Liver (tissue), 9 donors: ENCODE measurements at regions not wholly inside any gene's neighbourhood (a gene's known extent, or its start where the extent isn't known, plus 50 kb on each side); places are given as distances from the start of the nearest gene placed in this dataset. TPM values are rescaled to one million over a fixed set of nuclear protein-coding genes. Genes with fewer than 3 reads are reported as not detected.

Source experiments
- DNase-seq: peaks from one replicate; pipeline ENCODE4 v3.0.0-alpha.2; 2017; ENCODE audit warnings: low spot score
- H3K27ac ChIP-seq, 2 donors: one replicate each; pipeline ENCODE4 v1.7.0; 2013; ENCODE audit warnings: inconsistent platforms in 2 of 2, low read length in 2 of 2, control low read depth in 1 of 2, low read depth in 1 of 2, mild to moderate bottlenecking in 1 of 2
- H3K27me3 ChIP-seq, 4 donors: one replicate each; pipeline versions ENCODE4 v1.6.1 to v1.7.0; 2013; ENCODE audit warnings: low read length in 3 of 4, inconsistent platforms in 1 of 4, mild to moderate bottlenecking in 1 of 4, moderate library complexity in 1 of 4; ENCODE audit not compliant: control insufficient read depth in 4 of 4, insufficient read depth in 4 of 4
- H3K36me3 ChIP-seq, 4 donors: one replicate each; pipeline versions ENCODE4 v1.6.1 to v1.7.0; 2013; ENCODE audit warnings: low read length in 3 of 4, mild to moderate bottlenecking in 3 of 4, low read depth in 1 of 4, moderate library complexity in 1 of 4; ENCODE audit not compliant: control insufficient read depth in 4 of 4, insufficient read depth in 3 of 4
- H3K4me1 ChIP-seq, 4 donors: one replicate each; pipeline versions ENCODE4 v1.6.1 to v1.7.0; 2013; ENCODE audit warnings: low read length in 3 of 4, mild to moderate bottlenecking in 3 of 4, moderate library complexity in 1 of 4; ENCODE audit not compliant: control insufficient read depth in 4 of 4, insufficient read depth in 4 of 4
- H3K4me3 ChIP-seq, 3 donors: one replicate each; pipeline versions ENCODE4 v1.6.1 to v1.7.0; 2013; ENCODE audit warnings: low read length in 3 of 3, control low read depth in 1 of 3, low read depth in 1 of 3, mild to moderate bottlenecking in 1 of 3
- H3K9ac ChIP-seq, 2 donors: one replicate each; pipeline ENCODE4 v1.7.0; 2013; ENCODE audit warnings: low read length in 2 of 2, mild to moderate bottlenecking in 2 of 2, moderate library complexity in 2 of 2, control low read depth in 1 of 2, low read depth in 1 of 2
- H3K9me3 ChIP-seq, 4 donors: one replicate each; pipeline versions ENCODE4 v1.6.1 to v1.7.0; 2013; ENCODE audit warnings: low read length in 3 of 4; ENCODE audit not compliant: control insufficient read depth in 4 of 4
- FOXA2 ChIP-seq: IDR thresholded peaks from 2 replicates; pipeline ENCODE4 v1.6.1; 2016; ENCODE audit warnings: antibody characterized with exemption
- HNF4A ChIP-seq, 2 donors: conservative IDR thresholded peaks; 2 replicates each; pipeline ENCODE4 v1.6.1; 2016; ENCODE audit warnings: antibody characterized with exemption in 2 of 2, mild to moderate bottlenecking in 2 of 2
- WGBS: extraction: QIAGEN DNeasy Blood & Tissue Kit; methylation state at CpG from one replicate; pipeline ENCODE4 v1.1.7; 2013; 5-methylcytosine and 5-hydroxymethylcytosine counted together
- small RNA-seq: library from RNA; depleted of rRNA; stranded (forward); fragments of <200 nt; gene quantifications from one replicate; pipeline ENCODE3, GENCODE V24; 2014
- TF ChIP-seq, protein P1 (sequence below): IDR thresholded peaks from 2 replicates; pipeline ENCODE4 v1.6.1; 2016; ENCODE audit warnings: antibody characterized with exemption
- TF ChIP-seq, protein P2 (sequence below): fragments of 150-350 bp; IDR thresholded peaks from 2 replicates; pipeline ENCODE4 v1.5.1; 2017; ENCODE audit warnings: improper control_type of control experiment, low read depth, low read length; ENCODE audit not compliant: missing input control
- donor health status: healthy.
- donor health status: healthy.
- donor health status: healthy.
- donor health status: healthy.
- donor health status: healthy.

DNA sequence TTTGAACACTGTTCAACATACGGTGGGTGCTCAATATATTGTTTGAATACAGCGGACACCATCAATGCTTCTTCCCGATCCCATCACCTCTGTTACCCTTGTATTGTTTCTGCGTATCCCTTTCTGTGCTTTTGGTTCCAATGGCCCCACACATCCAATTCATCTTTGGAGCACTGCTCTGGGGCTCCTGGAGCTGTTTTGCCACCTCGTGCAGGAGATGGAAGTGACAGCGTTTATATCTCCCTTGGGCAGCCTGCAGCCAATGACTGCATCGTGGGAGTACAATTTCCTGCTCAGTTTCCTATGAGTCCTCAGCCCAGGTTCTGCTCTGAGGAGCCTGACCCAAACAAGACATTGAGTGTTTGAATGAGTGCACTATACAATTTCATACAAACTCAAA, 50.2 kb upstream of the PIK3CG start:
- H3K9ac ChIP-seq, result no peak overlapping the region

More for the DNA sequence above, 50.2 kb upstream of the PIK3CG start:
- no peak overlapping the region for H3K27ac ChIP-seq
- WGBS, result 81% methylated on average over 7 of the region's 7 CpGs
- H3K4me3 ChIP-seq, result no peak overlapping the region
- H3K27me3 ChIP-seq, result no peaks in the 10 kb centered on the region
- no peaks in the 10 kb centered on the region for H3K9me3 ChIP-seq
- no peaks in the 10 kb centered on the region for H3K4me1 ChIP-seq
- H3K36me3 ChIP-seq, result no peaks in the 10 kb centered on the region
- no peak for DNase-seq
- TF ChIP-seq, protein P1, sequence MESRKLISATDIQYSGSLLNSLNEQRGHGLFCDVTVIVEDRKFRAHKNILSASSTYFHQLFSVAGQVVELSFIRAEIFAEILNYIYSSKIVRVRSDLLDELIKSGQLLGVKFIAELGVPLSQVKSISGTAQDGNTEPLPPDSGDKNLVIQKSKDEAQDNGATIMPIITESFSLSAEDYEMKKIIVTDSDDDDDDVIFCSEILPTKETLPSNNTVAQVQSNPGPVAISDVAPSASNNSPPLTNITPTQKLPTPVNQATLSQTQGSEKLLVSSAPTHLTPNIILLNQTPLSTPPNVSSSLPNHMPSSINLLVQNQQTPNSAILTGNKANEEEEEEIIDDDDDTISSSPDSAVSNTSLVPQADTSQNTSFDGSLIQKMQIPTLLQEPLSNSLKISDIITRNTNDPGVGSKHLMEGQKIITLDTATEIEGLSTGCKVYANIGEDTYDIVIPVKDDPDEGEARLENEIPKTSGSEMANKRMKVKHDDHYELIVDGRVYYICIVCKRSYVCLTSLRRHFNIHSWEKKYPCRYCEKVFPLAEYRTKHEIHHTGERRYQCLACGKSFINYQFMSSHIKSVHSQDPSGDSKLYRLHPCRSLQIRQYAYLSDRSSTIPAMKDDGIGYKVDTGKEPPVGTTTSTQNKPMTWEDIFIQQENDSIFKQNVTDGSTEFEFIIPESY, result no peak
- TF ChIP-seq FOXA2, result no peak
- no peak for TF ChIP-seq HNF4A (conservative IDR thresholded peaks at IDR 0.05)
- TF ChIP-seq, protein P2, sequence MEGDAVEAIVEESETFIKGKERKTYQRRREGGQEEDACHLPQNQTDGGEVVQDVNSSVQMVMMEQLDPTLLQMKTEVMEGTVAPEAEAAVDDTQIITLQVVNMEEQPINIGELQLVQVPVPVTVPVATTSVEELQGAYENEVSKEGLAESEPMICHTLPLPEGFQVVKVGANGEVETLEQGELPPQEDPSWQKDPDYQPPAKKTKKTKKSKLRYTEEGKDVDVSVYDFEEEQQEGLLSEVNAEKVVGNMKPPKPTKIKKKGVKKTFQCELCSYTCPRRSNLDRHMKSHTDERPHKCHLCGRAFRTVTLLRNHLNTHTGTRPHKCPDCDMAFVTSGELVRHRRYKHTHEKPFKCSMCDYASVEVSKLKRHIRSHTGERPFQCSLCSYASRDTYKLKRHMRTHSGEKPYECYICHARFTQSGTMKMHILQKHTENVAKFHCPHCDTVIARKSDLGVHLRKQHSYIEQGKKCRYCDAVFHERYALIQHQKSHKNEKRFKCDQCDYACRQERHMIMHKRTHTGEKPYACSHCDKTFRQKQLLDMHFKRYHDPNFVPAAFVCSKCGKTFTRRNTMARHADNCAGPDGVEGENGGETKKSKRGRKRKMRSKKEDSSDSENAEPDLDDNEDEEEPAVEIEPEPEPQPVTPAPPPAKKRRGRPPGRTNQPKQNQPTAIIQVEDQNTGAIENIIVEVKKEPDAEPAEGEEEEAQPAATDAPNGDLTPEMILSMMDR, result no peak

Small RNAs in the stretch of these regions (small RNA-seq; reads per million reads assigned to genes)
- not detected for gene RNA5SP236
